ENCODE measurements at regions not wholly inside any gene's neighbourhood (a gene's known extent, or its start where the extent isn't known, plus 50 kb on each side); places are given as distances from the start of the nearest gene placed in this dataset.
"Not testable (repeated sequence)": the region's sequence is repeated elsewhere in the genome, so short reads cannot be mapped to it uniquely, and the experiment has no call there.

DNA sequence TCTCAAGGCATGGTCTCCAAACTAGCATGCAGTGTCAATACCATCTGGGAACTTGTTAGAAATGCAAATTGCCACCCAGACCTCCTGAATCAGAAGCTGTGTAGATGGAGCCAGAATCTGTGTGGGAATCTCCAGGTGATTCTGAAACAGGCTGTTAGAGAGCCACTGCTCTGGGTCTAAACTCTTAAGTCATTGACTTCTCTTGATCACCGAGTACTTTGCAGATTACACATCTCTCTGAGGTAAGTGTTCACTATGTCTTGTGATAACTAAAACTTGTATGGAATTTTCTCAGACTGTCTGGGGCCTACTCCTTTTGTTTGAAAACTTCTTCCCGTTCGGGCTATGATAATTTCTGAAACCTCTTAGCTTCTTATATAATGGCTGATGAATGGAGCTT, 315.6 kb downstream of the EDEM1 start:
- no peaks in the 10 kb centered on the region for H3K27me3 Mint-ChIP-seq (ENCODE audit: low read depth)

DNA sequence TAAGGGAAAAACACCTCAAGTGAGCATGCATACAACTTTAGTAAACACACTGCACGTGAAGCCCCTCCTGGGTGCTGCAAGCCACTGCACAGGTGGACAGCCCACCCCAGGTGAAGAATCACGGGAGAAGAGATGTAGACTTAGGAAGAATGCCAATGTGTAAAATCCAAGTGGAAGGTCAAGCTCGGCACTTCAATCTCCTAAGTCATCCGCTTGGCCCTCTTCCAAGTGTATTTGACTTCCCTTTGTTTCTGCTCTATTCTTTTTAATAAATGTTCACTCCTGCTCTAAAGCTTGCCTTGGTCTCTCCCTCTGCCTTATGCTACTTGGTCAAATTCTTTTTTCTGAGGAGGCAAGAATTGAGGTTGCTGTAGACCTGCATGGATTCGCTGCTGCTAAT, 316.6 kb downstream of the EDEM1 start:
- Mint-ChIP-seq H3K4me3 (no peak overlapping the region), H3K27ac (no peak overlapping the region), H3K27me3 (ENCODE audit: low read depth) (no peaks in the 10 kb centered on the region), H3K9me3 (peaks cover 8% of the 10 kb centered on the region), H3K4me1 (no peaks in the 10 kb centered on the region), H3K36me3 (ENCODE audit: low read depth) (peaks cover 4% of the 10 kb centered on the region)
- TF ChIP-seq, protein P1, sequence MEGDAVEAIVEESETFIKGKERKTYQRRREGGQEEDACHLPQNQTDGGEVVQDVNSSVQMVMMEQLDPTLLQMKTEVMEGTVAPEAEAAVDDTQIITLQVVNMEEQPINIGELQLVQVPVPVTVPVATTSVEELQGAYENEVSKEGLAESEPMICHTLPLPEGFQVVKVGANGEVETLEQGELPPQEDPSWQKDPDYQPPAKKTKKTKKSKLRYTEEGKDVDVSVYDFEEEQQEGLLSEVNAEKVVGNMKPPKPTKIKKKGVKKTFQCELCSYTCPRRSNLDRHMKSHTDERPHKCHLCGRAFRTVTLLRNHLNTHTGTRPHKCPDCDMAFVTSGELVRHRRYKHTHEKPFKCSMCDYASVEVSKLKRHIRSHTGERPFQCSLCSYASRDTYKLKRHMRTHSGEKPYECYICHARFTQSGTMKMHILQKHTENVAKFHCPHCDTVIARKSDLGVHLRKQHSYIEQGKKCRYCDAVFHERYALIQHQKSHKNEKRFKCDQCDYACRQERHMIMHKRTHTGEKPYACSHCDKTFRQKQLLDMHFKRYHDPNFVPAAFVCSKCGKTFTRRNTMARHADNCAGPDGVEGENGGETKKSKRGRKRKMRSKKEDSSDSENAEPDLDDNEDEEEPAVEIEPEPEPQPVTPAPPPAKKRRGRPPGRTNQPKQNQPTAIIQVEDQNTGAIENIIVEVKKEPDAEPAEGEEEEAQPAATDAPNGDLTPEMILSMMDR (IDR thresholded peaks at IDR 0.05; ENCODE audit: unreplicated experiment in 3 of 3), result no peak

More for the DNA sequence above, 315.6 kb downstream of the EDEM1 start:
- TF ChIP-seq, protein P1 (IDR thresholded peaks at IDR 0.05; ENCODE audit: unreplicated experiment in 3 of 3), result no peak
- H3K36me3 Mint-ChIP-seq (ENCODE audit: low read depth), result peaks cover 4% of the 10 kb centered on the region
- no peak overlapping the region for H3K27ac Mint-ChIP-seq
- H3K4me1 Mint-ChIP-seq, result no peaks in the 10 kb centered on the region
- H3K4me3 Mint-ChIP-seq, result no peak overlapping the region
- peaks cover 3% of the 10 kb centered on the region for H3K9me3 Mint-ChIP-seq

DNA sequence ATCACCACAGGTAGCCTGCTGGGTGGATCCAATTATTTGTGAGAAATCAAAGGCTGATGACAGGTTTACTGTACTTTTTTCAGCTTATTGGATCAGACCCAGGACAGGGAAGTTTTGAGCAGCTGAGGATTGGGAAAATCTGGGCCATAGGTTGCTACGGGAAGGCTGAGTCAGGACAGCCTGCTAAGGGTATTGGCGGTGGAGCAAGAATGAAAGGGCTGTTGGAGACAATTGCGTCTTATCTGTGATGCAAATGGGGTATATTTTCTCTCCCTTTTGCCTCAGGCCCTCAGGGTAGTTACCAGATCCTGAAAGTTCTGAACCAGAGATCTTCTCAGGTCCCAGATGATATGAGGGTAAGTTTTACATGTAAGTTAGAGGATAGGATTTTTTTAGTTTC, 317.7 kb downstream of the EDEM1 start:
- Mint-ChIP-seq H3K4me1 (no peaks in the 10 kb centered on the region), H3K9me3 (peaks cover 11% of the 10 kb centered on the region), H3K27me3 (ENCODE audit: low read depth) (peaks cover 3% of the 10 kb centered on the region), H3K36me3 (ENCODE audit: low read depth) (peaks cover 4% of the 10 kb centered on the region), H3K27ac (no peak overlapping the region), H3K4me3 (no peak overlapping the region)
- TF ChIP-seq, protein P1 (IDR thresholded peaks at IDR 0.05; ENCODE audit: unreplicated experiment in 3 of 3), result no peak

DNA sequence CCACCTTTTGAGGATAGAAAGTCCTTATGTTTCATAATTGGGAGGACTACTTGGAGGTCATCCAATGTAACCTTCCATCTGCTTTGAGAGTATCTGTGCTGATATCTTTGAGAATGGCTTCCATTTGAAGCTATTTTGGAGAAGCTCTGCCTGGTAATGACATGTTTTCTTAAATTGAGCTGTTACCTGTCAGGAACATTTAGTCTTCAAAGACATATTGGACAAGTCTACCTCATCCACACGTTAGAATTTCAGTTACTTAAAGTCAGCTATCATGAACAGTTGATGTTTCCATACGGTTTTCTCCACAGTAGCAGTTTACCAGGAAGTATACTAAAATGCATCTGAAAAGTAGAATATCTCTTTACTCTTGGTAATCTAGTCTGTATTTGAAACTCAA, 318.5 kb downstream of the EDEM1 start:
- Mint-ChIP-seq H3K4me3 (no peak overlapping the region), H3K9me3 (peaks cover 13% of the 10 kb centered on the region), H3K27me3 (ENCODE audit: low read depth) (peaks cover 3% of the 10 kb centered on the region), H3K4me1 (no peaks in the 10 kb centered on the region), H3K36me3 (ENCODE audit: low read depth) (peaks cover 4% of the 10 kb centered on the region), H3K27ac (no peak overlapping the region)
- TF ChIP-seq, protein P1 (IDR thresholded peaks at IDR 0.05; ENCODE audit: unreplicated experiment in 3 of 3), result no peak

DNA sequence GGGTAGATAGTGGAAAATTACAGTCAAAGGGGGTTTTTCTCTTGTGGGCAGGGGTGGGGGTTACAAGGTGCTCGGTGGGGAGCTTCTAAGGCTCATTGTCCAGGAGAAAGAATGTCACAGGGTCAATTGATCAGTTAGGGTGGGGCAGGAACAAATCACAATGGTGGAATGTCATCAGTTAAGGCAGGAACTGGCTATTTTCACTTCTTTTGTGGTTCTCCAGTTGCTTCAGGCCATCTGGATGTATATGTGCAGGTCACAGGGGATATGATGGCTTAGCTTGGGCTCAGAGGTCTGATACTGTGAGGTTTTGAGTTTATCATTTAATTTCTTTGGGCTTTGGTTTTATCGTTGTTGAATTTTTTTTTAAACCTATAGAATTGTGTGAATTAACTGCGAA, 321.4 kb downstream of the EDEM1 start:
- not testable (repeated sequence) for H3K4me1 Mint-ChIP-seq; H3K36me3 Mint-ChIP-seq (ENCODE audit: low read depth); H3K27ac Mint-ChIP-seq; H3K27me3 Mint-ChIP-seq (ENCODE audit: low read depth); H3K4me3 Mint-ChIP-seq
- H3K9me3 Mint-ChIP-seq, result peaks cover 35% of the 10 kb centered on the region

DNA sequence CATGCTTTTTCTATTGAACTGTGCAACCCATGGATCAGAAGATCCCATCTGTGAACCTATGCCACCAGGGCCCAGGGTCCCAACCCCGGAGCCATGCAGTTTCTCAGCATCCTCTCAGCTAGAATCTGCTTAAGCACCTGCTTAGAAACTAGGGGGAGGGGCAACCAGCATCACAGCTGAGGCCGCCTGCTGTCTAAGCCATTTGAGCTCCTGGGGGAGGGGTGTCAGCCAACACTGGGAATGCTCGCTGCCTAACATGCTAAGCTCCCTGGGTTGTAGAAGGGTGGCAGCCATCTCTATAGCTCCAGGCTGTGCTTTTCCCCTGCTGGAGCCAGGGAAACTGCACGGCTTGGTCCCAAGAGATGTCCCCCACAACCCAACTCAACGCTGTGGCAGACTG, 322.8 kb downstream of the EDEM1 start:
- TF ChIP-seq, protein P1 (IDR thresholded peaks at IDR 0.05; ENCODE audit: unreplicated experiment in 3 of 3), result no peak
- Mint-ChIP-seq H3K27me3 (ENCODE audit: low read depth) (peaks cover 3% of the 10 kb centered on the region), H3K9me3 (peaks cover 46% of the 10 kb centered on the region), H3K4me3 (no peak overlapping the region), H3K4me1 (no peaks in the 10 kb centered on the region), H3K27ac (no peak overlapping the region), H3K36me3 (ENCODE audit: low read depth) (peaks cover 4% of the 10 kb centered on the region)
